GM23338 (cell line): ENCODE measurements at regions not wholly inside any gene's neighbourhood (a gene's known extent, or its start where the extent isn't known, plus 50 kb on each side); places are given as distances from the start of the nearest gene placed in this dataset.
A peak's percentile ranks its signal among the peaks of the same experiment; 100 is the strongest.

Experiments
- ATAC-seq: fragments of 200-7000 bp; cut with Tn5 transposase; 3 replicates; pipeline ENCODE4 v1.9.1; 2020
- DNase-seq: peaks from one replicate; pipeline ENCODE4 v3.0.0-alpha.2; 2015; ENCODE audit warnings: low spot score
- H2AFZ ChIP-seq: fragments of 200-600 bp; sonication (generic); 2 replicates; pipeline ENCODE4 v1.8.0; 2016; ENCODE audit warnings: antibody characterized with exemption, mild to moderate bottlenecking, moderate library complexity
- H3F3A ChIP-seq: fragments of 200-600 bp; sonication (generic); replicated peaks from 2 replicates; pipeline ENCODE4 v1.8.0; 2017; ENCODE audit warnings: antibody characterized with exemption, mixed run types, low read depth
- H3K27ac ChIP-seq: fragments of 200-600 bp; sonication (generic); 2 replicates; pipeline ENCODE4 v1.6.1; 2016; ENCODE audit warnings: low read depth
- H3K27me3 ChIP-seq: fragments of 200-600 bp; sonication (generic); 2 replicates; pipeline ENCODE4 v1.8.0; 2016; ENCODE audit warnings: mild to moderate bottlenecking, mixed run types, moderate library complexity; ENCODE audit not compliant: insufficient read depth
- H3K36me3 ChIP-seq: fragments of 200-600 bp; sonication (generic); 2 replicates; pipeline ENCODE4 v1.8.0; 2016; ENCODE audit warnings: mild to moderate bottlenecking; ENCODE audit not compliant: insufficient read depth
- H3K4me1 ChIP-seq: fragments of 200-600 bp; sonication (generic); 2 replicates; pipeline ENCODE4 v1.8.0; 2016; ENCODE audit warnings: mild to moderate bottlenecking, moderate library complexity; ENCODE audit not compliant: insufficient read depth
- H3K4me2 ChIP-seq: fragments of 200-600 bp; sonication (generic); 2 replicates; pipeline ENCODE4 v1.7.1; 2017; ENCODE audit warnings: mixed run types
- H3K4me3 ChIP-seq: fragments of 200-600 bp; sonication (generic); 2 replicates; pipeline ENCODE4 v1.6.1; 2016; ENCODE audit warnings: mixed run types
- H3K79me2 ChIP-seq: fragments of 200-600 bp; sonication (generic); replicated peaks from 2 replicates; pipeline ENCODE4 v1.8.0; 2017; ENCODE audit warnings: mild to moderate bottlenecking; ENCODE audit not compliant: insufficient read depth
- H3K9me2 ChIP-seq: fragments of 200-600 bp; sonication (generic); 2 replicates; pipeline ENCODE4 v1.8.0; 2017; ENCODE audit not compliant: insufficient read depth
- H4K20me1 ChIP-seq: fragments of 200-600 bp; sonication (generic); replicated peaks from 2 replicates; pipeline ENCODE4 v1.8.0; 2017; ENCODE audit warnings: mild to moderate bottlenecking; ENCODE audit not compliant: insufficient read depth
- H3K27ac Mint-ChIP-seq: 2 replicates; pipeline ENCODE4 v1.8.0; 2020; ENCODE audit warnings: inconsistent platforms, mild to moderate bottlenecking, moderate library complexity, mixed read lengths
- H3K27me3 Mint-ChIP-seq: 3 replicates; pipeline ENCODE4 v1.8.0; 2022; ENCODE audit warnings: low read depth, mild to moderate bottlenecking, moderate library complexity, mixed read lengths, inconsistent platforms; ENCODE audit not compliant: insufficient read depth, poor library complexity
- H3K36me3 Mint-ChIP-seq: 3 replicates; pipeline ENCODE4 v1.8.0; 2021; ENCODE audit warnings: low read depth, mild to moderate bottlenecking, inconsistent platforms, moderate library complexity, mixed read lengths
- H3K4me1 Mint-ChIP-seq: 3 replicates; pipeline ENCODE4 v1.8.0; 2020; ENCODE audit warnings: mild to moderate bottlenecking, inconsistent platforms, mixed read lengths
- H3K4me3 Mint-ChIP-seq: 3 replicates; pipeline ENCODE4 v1.8.0; 2021; ENCODE audit warnings: moderate library complexity, mild to moderate bottlenecking, inconsistent platforms, mixed read lengths
- H3K9me3 Mint-ChIP-seq: 3 replicates; pipeline ENCODE4 v1.8.0; 2020; ENCODE audit warnings: moderate library complexity, mild to moderate bottlenecking, inconsistent platforms, mixed read lengths
- CREB1 ChIP-seq: fragments of 250-450 bp; sonication (Bioruptor Pico); IDR thresholded peaks from 2 replicates; pipeline ENCODE4 v1.5.0; 2020; ENCODE audit warnings: low read depth, mild to moderate bottlenecking, moderate library complexity
- CTCF ChIP-seq, 2 experiments: fragments of 200-600 bp in 1 of 2; sonication (generic) in 1 of 2; conservative IDR thresholded peaks; 2 replicates each; pipeline versions ENCODE4 v1.5.1 to v1.6.1; 2016 to 2017; ENCODE audit warnings: antibody characterized with exemption in 2 of 2, low read depth in 2 of 2, mild to moderate bottlenecking in 2 of 2, moderate library complexity in 1 of 2
- EZH2 ChIP-seq: fragments of 200-600 bp; sonication (generic); IDR thresholded peaks from one replicate; pipeline ENCODE4 v1.8.0; 2017; ENCODE audit warnings: antibody characterized with exemption, mild to moderate bottlenecking, low read depth; ENCODE audit not compliant: unreplicated experiment
- EZH2phosphoT487 ChIP-seq: fragments of 200-600 bp; sonication (generic); IDR thresholded peaks from one replicate; pipeline ENCODE4 v1.8.1; 2018; ENCODE audit warnings: antibody characterized with exemption; ENCODE audit not compliant: unreplicated experiment
- JUNB ChIP-seq: IDR thresholded peaks from one replicate; pipeline ENCODE4 v1.6.1; 2016; ENCODE audit warnings: antibody characterized with exemption; ENCODE audit not compliant: unreplicated experiment
- NANOG ChIP-seq: IDR thresholded peaks from 2 replicates; pipeline ENCODE4 v1.6.1; 2016; ENCODE audit warnings: antibody characterized with exemption, borderline replicate concordance
- REST ChIP-seq: IDR thresholded peaks from one replicate; pipeline ENCODE4 v1.6.1; 2018; ENCODE audit warnings: antibody characterized with exemption; ENCODE audit not compliant: unreplicated experiment
- ZNF114 ChIP-seq: fragments of 250-450 bp; sonication (Bioruptor Pico); IDR thresholded peaks from 2 replicates; pipeline ENCODE4 v1.5.0; 2020; ENCODE audit warnings: mild to moderate bottlenecking, moderate library complexity
- ZNF331 ChIP-seq: fragments of 250-450 bp; sonication (Bioruptor Pico); IDR thresholded peaks from 2 replicates; pipeline ENCODE4 v1.5.0; 2020; ENCODE audit warnings: low read depth, mild to moderate bottlenecking, moderate library complexity

DNA sequence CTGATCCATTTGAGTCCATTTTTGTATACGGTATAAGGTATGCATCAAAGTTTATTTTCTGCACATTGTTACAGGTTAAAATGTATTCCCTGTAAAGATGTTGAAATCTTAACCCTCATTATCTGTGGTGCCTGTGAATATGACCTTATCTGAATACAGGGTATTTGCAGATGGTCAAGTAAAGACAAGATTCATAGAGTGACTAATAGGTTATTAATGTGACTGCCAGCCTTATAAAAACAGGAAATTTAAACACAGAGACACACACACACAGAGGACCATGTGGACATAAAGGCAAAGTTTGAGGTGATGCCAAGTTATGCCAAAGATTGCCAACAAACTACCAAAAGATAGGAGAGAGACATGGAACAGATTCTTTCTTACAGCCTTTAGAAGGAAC lies 347.2 kb upstream of the DCN start (continued):
- TF ChIP-seq CTCF (conservative IDR thresholded peaks at IDR 0.05; ENCODE audit: low read depth in 2 of 2) (no peak), JUNB (no peak), ZNF331 (CRISPR knock-in tag) (no peak), REST (no peak), CREB1 (no peak), EZH2 (no peak), NANOG (no peak), EZH2phosphoT487 (no peak)

DNA sequence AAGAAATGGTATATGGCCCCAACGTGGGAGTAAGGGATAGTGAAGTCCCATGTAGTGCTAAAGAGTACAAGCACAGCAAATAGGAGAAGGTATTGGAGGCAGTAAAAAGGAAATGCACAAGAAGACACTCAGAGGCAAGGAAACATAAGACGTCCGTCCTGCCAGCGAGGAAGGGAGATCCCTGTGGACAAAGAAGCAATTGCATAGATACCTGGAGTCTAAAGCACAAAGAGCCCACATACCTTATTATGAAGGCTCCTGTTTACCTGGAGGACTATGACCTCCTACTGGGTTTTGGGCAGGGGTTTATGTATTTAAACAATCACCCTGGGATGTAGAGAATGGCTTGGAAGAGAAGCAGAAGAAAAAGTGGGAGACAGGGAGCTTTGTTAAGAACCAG lies 341.2 kb upstream of the DCN start:
- Histone ChIP-seq H3K79me2 (no peaks in the 10 kb centered on the region), H3K27ac (no peak overlapping the region), H3K4me3 (no peak overlapping the region), H3K4me1 (no peaks in the 10 kb centered on the region), H3K9me2 (no peaks in the 10 kb centered on the region), H3K27me3 (no peaks in the 10 kb centered on the region), H3K4me2 (no peak overlapping the region), H3K36me3 (no peaks in the 10 kb centered on the region), H3F3A (no peaks in the 10 kb centered on the region), H2AFZ (no peak overlapping the region), H4K20me1 (no peaks in the 10 kb centered on the region)
- H3K27ac Mint-ChIP-seq, result no peak overlapping the region
- ATAC-seq (peak; percentile 87), DNase-seq (peak; percentile 56)
- peaks cover 6% of the 10 kb centered on the region; the same call in 1 of the 3 replicates for H3K9me3 Mint-ChIP-seq
- no peak overlapping the region for H3K4me3 Mint-ChIP-seq
- peak; percentile 8 to 21; a peak in 1 of 4 replicates for TF ChIP-seq CTCF (conservative IDR thresholded peaks at IDR 0.05; ENCODE audit: low read depth in 2 of 2)
- no peak for TF ChIP-seq ZNF114
- peaks cover 8% of the 10 kb centered on the region; the same call in 2 of the 3 replicates for H3K4me1 Mint-ChIP-seq
- H3K27me3 Mint-ChIP-seq, result no peaks in the 10 kb centered on the region
- no peaks in the 10 kb centered on the region for H3K36me3 Mint-ChIP-seq
